ENCODE measurements at regions not wholly inside any gene's neighbourhood (a gene's known extent, or its start where the extent isn't known, plus 50 kb on each side); places are given as distances from the start of the nearest gene placed in this dataset.
A peak's percentile ranks its signal among the peaks of the same experiment; 100 is the strongest.

GRCh38 chrX:861921-862320 lies 231.3 kb downstream of the SHOX start:
- no peak overlapping the region for H3K27ac Mint-ChIP-seq
- Histone ChIP-seq H3K36me3 (ENCODE audit: insufficient read depth) (no peaks in the 10 kb centered on the region), H3K4me3 (no peak overlapping the region), H3K9me2 (ENCODE audit: insufficient read depth) (no peaks in the 10 kb centered on the region), H3K4me2 (no peak overlapping the region), H2AFZ (peak overlapping the region; percentile 56; the same call in 1 of the 2 replicates), H3F3A (replicated peaks; ENCODE audit: low read depth) (peaks cover 18% of the 10 kb centered on the region), H3K27me3 (ENCODE audit: insufficient read depth) (no peaks in the 10 kb centered on the region), H4K20me1 (replicated peaks; ENCODE audit: insufficient read depth) (no peaks in the 10 kb centered on the region), H3K79me2 (replicated peaks; ENCODE audit: insufficient read depth) (no peaks in the 10 kb centered on the region), H3K4me1 (ENCODE audit: insufficient read depth) (no peaks in the 10 kb centered on the region), H3K27ac (ENCODE audit: low read depth) (no peak overlapping the region)
- H3K36me3 Mint-ChIP-seq (ENCODE audit: low read depth): peaks cover 36% of the 10 kb centered on the region
- TF ChIP-seq CREB1 (CRISPR knock-in tag; IDR thresholded peaks at IDR 0.05; ENCODE audit: low read depth) (no peak), JUNB (IDR thresholded peaks at IDR 0.05; ENCODE audit: unreplicated experiment) (no peak), REST (IDR thresholded peaks at IDR 0.05; ENCODE audit: unreplicated experiment) (no peak), EZH2 (IDR thresholded peaks at IDR 0.05; ENCODE audit: low read depth, unreplicated experiment) (no peak), ZNF331 (CRISPR knock-in tag; IDR thresholded peaks at IDR 0.05; ENCODE audit: low read depth) (no peak), STAT1 (IDR thresholded peaks at IDR 0.05; ENCODE audit: unreplicated experiment) (no peak), NANOG (IDR thresholded peaks at IDR 0.05; ENCODE audit: borderline replicate concordance) (no peak), ZNF114 (CRISPR knock-in tag; IDR thresholded peaks at IDR 0.05) (no peak), CTCF (conservative IDR thresholded peaks at IDR 0.05; ENCODE audit: low read depth in 2 of 2) (no peak), ETS1 (IDR thresholded peaks at IDR 0.05) (no peak), POLR2AphosphoS5 (IDR thresholded peaks at IDR 0.05; ENCODE audit: low read depth) (no peak), ZNF462 (CRISPR knock-in tag; IDR thresholded peaks at IDR 0.05) (no peak), EZH2phosphoT487 (IDR thresholded peaks at IDR 0.05; ENCODE audit: unreplicated experiment) (no peak)
- ATAC-seq (no peak), DNase-seq (ENCODE audit: low spot score) (no peak)
- H3K4me3 Mint-ChIP-seq: no peak overlapping the region
- H3K9me3 Mint-ChIP-seq: peaks cover 58% of the 10 kb centered on the region
- H3K4me1 Mint-ChIP-seq: no peaks in the 10 kb centered on the region
- H3K27me3 Mint-ChIP-seq (ENCODE audit: insufficient read depth, low read depth, poor library complexity): peaks cover 5% of the 10 kb centered on the region

Measured in GM23338 (cell line).